ENCODE measurements at regions not wholly inside any gene's neighbourhood (a gene's known extent, or its start where the extent isn't known, plus 50 kb on each side); places are given as distances from the start of the nearest gene placed in this dataset.

DNA sequence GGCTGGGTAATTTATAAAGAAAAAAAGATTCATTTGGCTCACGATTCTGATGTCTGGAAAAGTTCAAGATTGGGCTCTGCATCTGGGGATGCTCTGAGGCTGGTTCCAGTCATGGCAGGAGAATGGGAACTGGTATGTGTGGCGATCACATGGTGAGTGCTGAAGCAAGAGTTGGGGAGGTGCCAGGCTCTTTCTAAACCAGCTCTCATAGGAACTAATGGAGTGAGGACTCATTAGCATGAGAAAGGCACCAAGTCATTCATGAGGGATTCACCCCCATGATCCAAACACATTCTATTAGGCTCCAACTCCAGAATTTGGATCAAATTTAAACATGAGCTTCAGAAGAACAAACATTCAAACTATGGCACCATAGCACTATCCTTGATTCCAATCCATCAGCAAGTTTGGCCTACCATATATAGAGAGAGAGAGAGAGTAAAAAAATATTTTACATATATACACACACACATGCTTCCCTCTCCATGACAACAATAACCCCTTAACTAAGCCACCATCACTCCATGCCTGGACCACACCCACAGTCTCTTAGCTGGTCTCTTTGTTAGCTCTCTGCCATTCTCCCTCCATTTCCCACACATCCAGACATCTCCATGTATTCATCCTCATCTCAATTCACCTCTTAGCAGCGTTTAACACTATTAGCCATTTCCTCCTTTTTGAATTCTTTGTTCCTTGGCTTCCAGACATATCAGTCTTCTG, 57.9 kb downstream of the NPY start:
- POLR2A ChIA-PET = no interaction called here
- no peak for DNase-seq (ENCODE audit: extremely low spot score)
- CTCF ChIA-PET = no interaction called here
- TF ChIP-seq ZNF384 (IDR thresholded peaks at IDR 0.05) (no peak), TARDBP (IDR thresholded peaks at IDR 0.05) (no peak), SUZ12 (IDR thresholded peaks at IDR 0.05) (no peak), CTBP1 (IDR thresholded peaks at IDR 0.05; ENCODE audit: borderline replicate concordance) (no peak)

DNA sequence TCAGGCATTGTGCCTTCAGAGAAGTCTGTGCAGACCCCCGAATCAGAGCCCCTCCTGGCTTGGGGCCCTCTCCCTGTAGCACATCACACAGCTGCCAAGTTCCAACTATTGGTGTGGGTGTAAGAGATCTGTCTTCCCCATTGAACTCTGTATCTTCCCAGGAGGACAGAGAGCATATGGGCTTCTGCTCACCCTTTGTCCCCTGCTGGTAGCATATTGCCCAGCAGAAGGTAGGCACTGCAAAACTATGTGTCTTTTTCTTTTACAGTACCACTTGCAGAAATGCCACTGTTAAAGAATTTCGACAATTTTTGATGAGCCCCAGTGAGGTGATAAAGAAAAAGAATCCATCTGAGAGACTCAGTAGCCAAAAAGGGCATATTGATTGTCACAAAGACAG, 59.6 kb downstream of the NPY start:
- CTCF ChIA-PET = no interaction called here
- POLR2A ChIA-PET = no interaction called here
- no peak for DNase-seq (ENCODE audit: extremely low spot score)
- no peak for TF ChIP-seq FOXK2 (IDR thresholded peaks at IDR 0.05)
- no peak for TF ChIP-seq ZNF384 (IDR thresholded peaks at IDR 0.05)
- no peak for TF ChIP-seq FOXM1 (IDR thresholded peaks at IDR 0.05; ENCODE audit: borderline replicate concordance)
- TF ChIP-seq L3MBTL2 (conservative IDR thresholded peaks at IDR 0.05) = no peak
- no peak for TF ChIP-seq FOXA1 (IDR thresholded peaks at IDR 0.05)

DNA sequence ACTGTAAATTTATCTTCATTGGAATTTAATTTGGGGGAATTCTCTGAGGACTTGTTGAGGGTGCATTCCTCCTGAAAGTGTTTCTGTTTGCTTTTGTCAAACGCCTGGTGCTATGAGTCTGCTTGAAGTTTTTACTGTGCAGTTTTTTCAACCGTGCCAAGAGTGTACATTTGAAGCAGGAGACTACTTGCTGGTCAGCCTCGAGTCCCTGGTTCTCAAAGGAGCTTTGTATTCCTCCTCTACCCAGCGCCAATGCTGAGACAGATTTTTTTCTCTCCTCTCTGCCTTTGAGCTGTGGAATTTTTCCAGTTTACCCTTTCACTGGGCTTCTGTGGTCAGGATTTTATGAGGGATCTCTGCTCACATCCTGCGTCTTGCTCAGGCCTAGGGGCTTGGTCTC, 62.1 kb downstream of the NPY start:
- ChIA-PET CTCF (no interaction called here), POLR2A (interaction anchor here (0.7 kb wide), 1 partner anchor 443 kb away, joined by 3 read pairs; no protein-coding TSS in a partner anchor)
- TF ChIP-seq TARDBP (IDR thresholded peaks at IDR 0.05) (no peak), ELF4 (IDR thresholded peaks at IDR 0.05) (no peak), ARNT (IDR thresholded peaks at IDR 0.05) (no peak), HDGF (IDR thresholded peaks at IDR 0.05; ENCODE audit: borderline replicate concordance) (no peak)
- TF ChIP-seq, protein P1, sequence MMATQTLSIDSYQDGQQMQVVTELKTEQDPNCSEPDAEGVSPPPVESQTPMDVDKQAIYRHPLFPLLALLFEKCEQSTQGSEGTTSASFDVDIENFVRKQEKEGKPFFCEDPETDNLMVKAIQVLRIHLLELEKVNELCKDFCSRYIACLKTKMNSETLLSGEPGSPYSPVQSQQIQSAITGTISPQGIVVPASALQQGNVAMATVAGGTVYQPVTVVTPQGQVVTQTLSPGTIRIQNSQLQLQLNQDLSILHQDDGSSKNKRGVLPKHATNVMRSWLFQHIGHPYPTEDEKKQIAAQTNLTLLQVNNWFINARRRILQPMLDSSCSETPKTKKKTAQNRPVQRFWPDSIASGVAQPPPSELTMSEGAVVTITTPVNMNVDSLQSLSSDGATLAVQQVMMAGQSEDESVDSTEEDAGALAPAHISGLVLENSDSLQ (IDR thresholded peaks at IDR 0.05) = no peak
- DNase-seq (ENCODE audit: extremely low spot score) = no peak

DNA sequence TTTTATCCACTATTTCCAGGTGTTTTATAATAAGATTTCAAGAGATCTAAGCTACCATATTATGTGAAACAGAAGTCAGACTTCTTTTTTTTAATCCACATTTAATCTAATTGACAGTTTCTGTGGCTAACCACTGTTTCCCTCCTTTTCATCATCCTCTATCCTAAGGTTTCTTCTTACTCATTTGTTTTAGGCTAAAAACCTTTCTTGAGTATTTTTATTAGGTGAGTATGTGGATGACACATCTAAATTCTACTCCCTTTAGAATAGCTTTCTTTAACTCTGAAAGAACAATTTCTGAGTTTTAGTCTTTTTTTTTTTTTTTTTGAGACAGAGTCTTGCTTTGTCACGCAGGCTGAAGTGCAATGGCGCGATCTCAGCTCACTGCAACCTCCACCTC, 62.7 kb downstream of the NPY start:
- CTCF ChIA-PET = interaction anchor here (0.6 kb wide), 1 partner anchor 322 kb away, joined by 3 read pairs; no protein-coding TSS in a partner anchor
- POLR2A ChIA-PET = interaction anchor here (0.7 kb wide), 1 partner anchor 442 kb away, joined by 3 read pairs; no protein-coding TSS in a partner anchor
- no peak for TF ChIP-seq SP1 (IDR thresholded peaks at IDR 0.05)
- no peak for TF ChIP-seq L3MBTL2 (conservative IDR thresholded peaks at IDR 0.05)
- TF ChIP-seq TARDBP (IDR thresholded peaks at IDR 0.05) = no peak
- TF ChIP-seq FOXK2 (IDR thresholded peaks at IDR 0.05) = no peak
- no peak for DNase-seq (ENCODE audit: extremely low spot score)

DNA sequence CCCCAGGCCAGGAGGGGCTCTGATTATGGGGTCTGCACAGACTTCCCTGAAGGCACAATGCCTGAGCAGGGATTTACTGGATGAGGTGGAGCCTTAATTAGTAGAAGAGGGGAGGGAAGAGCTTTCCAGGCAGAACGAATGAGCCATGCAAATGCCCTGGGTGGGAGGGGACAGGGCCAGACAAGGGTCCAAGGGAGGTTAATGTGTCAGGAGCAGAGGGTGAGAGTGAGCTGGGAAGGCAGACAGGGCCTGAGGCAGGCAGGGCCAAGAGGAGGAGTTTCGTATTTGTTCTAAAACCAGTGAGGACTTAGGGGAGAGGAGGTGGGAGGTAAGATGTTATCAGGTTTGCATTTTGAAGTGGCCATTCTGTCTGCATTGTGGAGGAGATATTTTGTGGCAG, 65.3 kb downstream of the NPY start:
- CTCF ChIA-PET = no interaction called here
- no peak for TF ChIP-seq BHLHE40 (IDR thresholded peaks at IDR 0.05; ENCODE audit: borderline replicate concordance)
- no peak for TF ChIP-seq ARNT (IDR thresholded peaks at IDR 0.05)
- no peak for TF ChIP-seq ZNF384 (IDR thresholded peaks at IDR 0.05)
- no peak for TF ChIP-seq SUZ12 (IDR thresholded peaks at IDR 0.05)
- no peak for DNase-seq (ENCODE audit: extremely low spot score)
- POLR2A ChIA-PET = no interaction called here

DNA sequence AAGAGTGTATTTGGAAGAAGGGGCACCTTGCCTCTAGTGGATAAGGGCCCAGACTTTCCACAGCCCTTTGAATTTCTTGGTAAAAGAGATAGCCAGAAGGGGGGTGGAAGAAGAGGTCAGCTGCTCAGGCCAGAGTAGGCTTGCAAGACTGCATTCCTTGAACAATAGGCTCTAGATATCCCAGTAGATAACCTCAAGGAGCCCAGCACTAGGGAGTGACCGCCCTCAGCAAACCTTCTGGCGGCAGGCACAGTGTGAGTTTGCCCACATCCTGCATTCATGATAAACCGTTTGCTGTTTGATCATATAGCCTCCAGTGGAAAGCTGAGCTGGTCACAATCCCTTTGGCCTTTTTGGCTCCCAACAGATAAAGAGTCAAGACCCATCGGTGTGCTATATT, 70.5 kb downstream of the NPY start:
- ChIA-PET CTCF (no interaction called here), POLR2A (no interaction called here)
- DNase-seq (ENCODE audit: extremely low spot score) = no peak

DNA sequence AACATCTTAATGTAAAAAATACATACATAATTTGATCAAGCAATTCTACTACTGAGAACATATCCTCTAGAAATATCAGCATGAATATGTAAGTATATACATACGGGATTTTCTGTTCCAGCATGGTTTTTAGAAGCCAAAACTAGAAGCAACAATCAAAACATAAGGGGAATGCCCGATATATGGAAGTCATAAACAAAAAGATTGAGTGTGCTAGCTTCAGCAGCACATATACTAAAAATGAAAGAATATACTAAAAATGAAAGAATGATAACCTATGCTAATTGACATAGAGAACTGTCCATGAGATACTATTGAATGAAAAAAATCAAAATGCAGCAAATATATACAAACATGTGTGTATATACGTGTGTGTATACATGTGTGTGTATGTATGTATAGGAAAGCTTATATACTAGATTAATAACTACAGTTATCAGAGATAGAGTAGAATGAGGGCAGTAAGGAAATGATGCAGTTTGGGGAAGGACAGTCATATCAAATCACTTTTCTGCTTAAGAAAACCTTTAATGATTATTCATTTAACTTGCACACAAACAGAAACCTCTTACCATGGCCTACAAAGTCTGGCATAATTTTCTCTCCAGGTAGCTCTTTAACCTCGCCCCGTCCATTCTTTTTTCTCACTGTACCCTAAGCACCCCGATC, 72.9 kb downstream of the NPY start:
- DNase-seq (ENCODE audit: extremely low spot score) = no peak
- TF ChIP-seq BHLHE40 (IDR thresholded peaks at IDR 0.05; ENCODE audit: borderline replicate concordance) (no peak), HDGF (IDR thresholded peaks at IDR 0.05; ENCODE audit: borderline replicate concordance) (no peak), TARDBP (IDR thresholded peaks at IDR 0.05) (no peak), ELF4 (IDR thresholded peaks at IDR 0.05) (no peak), ARNT (IDR thresholded peaks at IDR 0.05) (no peak), SUZ12 (IDR thresholded peaks at IDR 0.05) (no peak), SP1 (IDR thresholded peaks at IDR 0.05) (no peak), ZNF384 (IDR thresholded peaks at IDR 0.05) (no peak), FOXM1 (IDR thresholded peaks at IDR 0.05; ENCODE audit: borderline replicate concordance) (no peak), FOXA1 (IDR thresholded peaks at IDR 0.05) (no peak), CTBP1 (IDR thresholded peaks at IDR 0.05; ENCODE audit: borderline replicate concordance) (no peak), LEF1 (IDR thresholded peaks at IDR 0.05; ENCODE audit: borderline replicate concordance) (no peak), NFRKB (IDR thresholded peaks at IDR 0.05) (no peak), FOXK2 (IDR thresholded peaks at IDR 0.05) (no peak), L3MBTL2 (conservative IDR thresholded peaks at IDR 0.05) (no peak)
- TF ChIP-seq, protein P1 (IDR thresholded peaks at IDR 0.05) = no peak
- CTCF ChIA-PET = no interaction called here
- POLR2A ChIA-PET = no interaction called here

More for the DNA sequence above, 70.5 kb downstream of the NPY start:
- TF ChIP-seq, protein P1 (IDR thresholded peaks at IDR 0.05) = no peak
- TF ChIP-seq TARDBP (IDR thresholded peaks at IDR 0.05) (no peak), CTBP1 (IDR thresholded peaks at IDR 0.05; ENCODE audit: borderline replicate concordance) (no peak), BHLHE40 (IDR thresholded peaks at IDR 0.05; ENCODE audit: borderline replicate concordance) (no peak), FOXA1 (IDR thresholded peaks at IDR 0.05) (no peak), ELF4 (IDR thresholded peaks at IDR 0.05) (no peak), SUZ12 (IDR thresholded peaks at IDR 0.05) (no peak), ARNT (IDR thresholded peaks at IDR 0.05) (no peak), FOXM1 (IDR thresholded peaks at IDR 0.05; ENCODE audit: borderline replicate concordance) (no peak), LEF1 (IDR thresholded peaks at IDR 0.05; ENCODE audit: borderline replicate concordance) (no peak), NFRKB (IDR thresholded peaks at IDR 0.05) (no peak)
